Gastrocnemius medialis (tissue), 4 donors: ENCODE measurements at regions not wholly inside any gene's neighbourhood (a gene's known extent, or its start where the extent isn't known, plus 50 kb on each side); places are given as distances from the start of the nearest gene placed in this dataset.

Source experiments
- POLR2A ChIP-seq, 2 donors: fragments of 450-650 bp; IDR thresholded peaks; one replicate each; pipeline ENCODE4 v1.6.1; 2017; ENCODE audit warnings: antibody characterized with exemption in 2 of 2, mild to moderate bottlenecking in 2 of 2, moderate library complexity in 2 of 2
- TF ChIP-seq, protein P1 (sequence below), 5 experiments: fragments of 450-650 bp in 3 of 5; fragments of 200-600 bp in 2 of 5; sonication (generic) in 2 of 5; IDR thresholded peaks in 4 of 5; conservative IDR thresholded peaks in 1 of 5; 1 replicate in 4 of 5; 2 replicates in 1 of 5; pipeline ENCODE4 v1.5.1; 2016 to 2019; ENCODE audit warnings: antibody characterized with exemption in 5 of 5, mild to moderate bottlenecking in 3 of 5, moderate library complexity in 3 of 5

DNA sequence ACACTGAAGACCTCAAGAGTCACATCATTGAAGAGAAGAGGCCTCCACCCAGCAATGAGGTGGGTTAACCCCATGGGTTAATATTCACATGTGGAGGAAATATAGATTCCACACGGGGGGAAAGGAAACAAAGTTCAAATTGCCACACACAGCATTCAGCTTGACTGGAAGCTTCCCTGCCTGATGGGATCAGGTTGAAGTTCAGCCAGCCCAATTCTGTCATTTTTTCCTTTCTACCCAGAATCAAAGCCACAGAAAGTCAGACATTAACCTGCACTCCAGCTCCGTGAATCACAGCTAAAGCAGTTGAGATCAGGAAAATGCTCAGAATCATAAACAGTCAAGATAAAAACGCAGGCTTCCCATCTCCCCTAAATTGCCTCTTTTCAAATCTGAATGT, 208.7 kb upstream of the OBI1 start:
- TF ChIP-seq, protein P1, sequence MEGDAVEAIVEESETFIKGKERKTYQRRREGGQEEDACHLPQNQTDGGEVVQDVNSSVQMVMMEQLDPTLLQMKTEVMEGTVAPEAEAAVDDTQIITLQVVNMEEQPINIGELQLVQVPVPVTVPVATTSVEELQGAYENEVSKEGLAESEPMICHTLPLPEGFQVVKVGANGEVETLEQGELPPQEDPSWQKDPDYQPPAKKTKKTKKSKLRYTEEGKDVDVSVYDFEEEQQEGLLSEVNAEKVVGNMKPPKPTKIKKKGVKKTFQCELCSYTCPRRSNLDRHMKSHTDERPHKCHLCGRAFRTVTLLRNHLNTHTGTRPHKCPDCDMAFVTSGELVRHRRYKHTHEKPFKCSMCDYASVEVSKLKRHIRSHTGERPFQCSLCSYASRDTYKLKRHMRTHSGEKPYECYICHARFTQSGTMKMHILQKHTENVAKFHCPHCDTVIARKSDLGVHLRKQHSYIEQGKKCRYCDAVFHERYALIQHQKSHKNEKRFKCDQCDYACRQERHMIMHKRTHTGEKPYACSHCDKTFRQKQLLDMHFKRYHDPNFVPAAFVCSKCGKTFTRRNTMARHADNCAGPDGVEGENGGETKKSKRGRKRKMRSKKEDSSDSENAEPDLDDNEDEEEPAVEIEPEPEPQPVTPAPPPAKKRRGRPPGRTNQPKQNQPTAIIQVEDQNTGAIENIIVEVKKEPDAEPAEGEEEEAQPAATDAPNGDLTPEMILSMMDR (IDR thresholded peaks at IDR 0.05 in 4 of 5, conservative IDR thresholded peaks at IDR 0.05 in 1 of 5): no peak
- TF ChIP-seq POLR2A (IDR thresholded peaks at IDR 0.05): no peak
